Testis (tissue), 2 donors: ENCODE measurements at regions not wholly inside any gene's neighbourhood (a gene's known extent, or its start where the extent isn't known, plus 50 kb on each side); places are given as distances from the start of the nearest gene placed in this dataset.

Experiments used
- POLR2A ChIP-seq: fragments of 450-650 bp; IDR thresholded peaks from one replicate; pipeline ENCODE4 v1.6.1; 2017; ENCODE audit warnings: antibody characterized with exemption, mild to moderate bottlenecking, moderate library complexity
- TF ChIP-seq, protein P1 (sequence below), 3 experiments: fragments of 450-650 bp in 2 of 3; fragments of 200-600 bp in 1 of 3; sonication (generic) in 1 of 3; IDR thresholded peaks; one replicate each; pipeline ENCODE4 v1.5.1; 2016 to 2019; ENCODE audit warnings: antibody characterized with exemption in 3 of 3, mild to moderate bottlenecking in 2 of 3, moderate library complexity in 1 of 3

DNA sequence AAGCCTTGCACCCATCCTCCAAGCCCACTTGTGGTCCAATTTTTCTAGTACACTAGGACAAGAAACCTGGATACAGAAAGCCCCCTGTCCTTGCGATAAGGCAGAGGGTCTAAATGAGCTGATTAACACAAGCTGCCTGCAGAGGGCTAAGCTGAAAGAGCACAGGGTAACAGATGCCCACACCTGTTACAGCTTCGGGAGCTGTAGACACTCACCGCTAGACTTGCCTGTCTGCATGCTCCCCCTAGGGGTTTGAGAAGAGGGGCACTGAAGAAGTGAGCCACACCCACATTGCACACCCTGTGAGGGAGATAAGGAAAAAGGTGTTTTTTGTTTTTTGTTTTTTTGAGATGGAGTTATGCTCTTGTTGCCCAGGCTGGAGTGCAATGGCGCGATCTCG is 386.5 kb upstream of the AUTS2 start:
- TF ChIP-seq, protein P1, sequence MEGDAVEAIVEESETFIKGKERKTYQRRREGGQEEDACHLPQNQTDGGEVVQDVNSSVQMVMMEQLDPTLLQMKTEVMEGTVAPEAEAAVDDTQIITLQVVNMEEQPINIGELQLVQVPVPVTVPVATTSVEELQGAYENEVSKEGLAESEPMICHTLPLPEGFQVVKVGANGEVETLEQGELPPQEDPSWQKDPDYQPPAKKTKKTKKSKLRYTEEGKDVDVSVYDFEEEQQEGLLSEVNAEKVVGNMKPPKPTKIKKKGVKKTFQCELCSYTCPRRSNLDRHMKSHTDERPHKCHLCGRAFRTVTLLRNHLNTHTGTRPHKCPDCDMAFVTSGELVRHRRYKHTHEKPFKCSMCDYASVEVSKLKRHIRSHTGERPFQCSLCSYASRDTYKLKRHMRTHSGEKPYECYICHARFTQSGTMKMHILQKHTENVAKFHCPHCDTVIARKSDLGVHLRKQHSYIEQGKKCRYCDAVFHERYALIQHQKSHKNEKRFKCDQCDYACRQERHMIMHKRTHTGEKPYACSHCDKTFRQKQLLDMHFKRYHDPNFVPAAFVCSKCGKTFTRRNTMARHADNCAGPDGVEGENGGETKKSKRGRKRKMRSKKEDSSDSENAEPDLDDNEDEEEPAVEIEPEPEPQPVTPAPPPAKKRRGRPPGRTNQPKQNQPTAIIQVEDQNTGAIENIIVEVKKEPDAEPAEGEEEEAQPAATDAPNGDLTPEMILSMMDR (IDR thresholded peaks at IDR 0.05): no peak
- TF ChIP-seq POLR2A: no peak
